AG09309 (cell line): ENCODE measurements at regions not wholly inside any gene's neighbourhood (a gene's known extent, or its start where the extent isn't known, plus 50 kb on each side); places are given as distances from the start of the nearest gene placed in this dataset.
A peak's percentile ranks its signal among the peaks of the same experiment; 100 is the strongest.

Experiments used
- DNase-seq: peaks from one replicate; pipeline ENCODE4 v3.0.0-alpha.2; 2010; ENCODE audit warnings: low read depth
- H3K4me3 ChIP-seq: 2 replicates; pipeline ENCODE4 v1.5.1; 2011; ENCODE audit warnings: mild to moderate bottlenecking, low read depth, low read length, moderate library complexity; ENCODE audit not compliant: control insufficient read depth
- TF ChIP-seq, protein P1 (sequence below): IDR thresholded peaks from 2 replicates; pipeline ENCODE4 v1.5.1; 2011; ENCODE audit warnings: mild to moderate bottlenecking, low read depth, low read length, inconsistent platforms; ENCODE audit not compliant: insufficient read depth, control insufficient read depth; ENCODE audit errors: missing control alignments

- no peak overlapping the region for H3K4me3 ChIP-seq
- peak; percentile 21 for DNase-seq
- TF ChIP-seq, protein P1, sequence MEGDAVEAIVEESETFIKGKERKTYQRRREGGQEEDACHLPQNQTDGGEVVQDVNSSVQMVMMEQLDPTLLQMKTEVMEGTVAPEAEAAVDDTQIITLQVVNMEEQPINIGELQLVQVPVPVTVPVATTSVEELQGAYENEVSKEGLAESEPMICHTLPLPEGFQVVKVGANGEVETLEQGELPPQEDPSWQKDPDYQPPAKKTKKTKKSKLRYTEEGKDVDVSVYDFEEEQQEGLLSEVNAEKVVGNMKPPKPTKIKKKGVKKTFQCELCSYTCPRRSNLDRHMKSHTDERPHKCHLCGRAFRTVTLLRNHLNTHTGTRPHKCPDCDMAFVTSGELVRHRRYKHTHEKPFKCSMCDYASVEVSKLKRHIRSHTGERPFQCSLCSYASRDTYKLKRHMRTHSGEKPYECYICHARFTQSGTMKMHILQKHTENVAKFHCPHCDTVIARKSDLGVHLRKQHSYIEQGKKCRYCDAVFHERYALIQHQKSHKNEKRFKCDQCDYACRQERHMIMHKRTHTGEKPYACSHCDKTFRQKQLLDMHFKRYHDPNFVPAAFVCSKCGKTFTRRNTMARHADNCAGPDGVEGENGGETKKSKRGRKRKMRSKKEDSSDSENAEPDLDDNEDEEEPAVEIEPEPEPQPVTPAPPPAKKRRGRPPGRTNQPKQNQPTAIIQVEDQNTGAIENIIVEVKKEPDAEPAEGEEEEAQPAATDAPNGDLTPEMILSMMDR = peak; percentile 75
Measured at GRCh38 chr4:149264093-149264733, 551.4 kb downstream of the IQCM start.

DNA sequence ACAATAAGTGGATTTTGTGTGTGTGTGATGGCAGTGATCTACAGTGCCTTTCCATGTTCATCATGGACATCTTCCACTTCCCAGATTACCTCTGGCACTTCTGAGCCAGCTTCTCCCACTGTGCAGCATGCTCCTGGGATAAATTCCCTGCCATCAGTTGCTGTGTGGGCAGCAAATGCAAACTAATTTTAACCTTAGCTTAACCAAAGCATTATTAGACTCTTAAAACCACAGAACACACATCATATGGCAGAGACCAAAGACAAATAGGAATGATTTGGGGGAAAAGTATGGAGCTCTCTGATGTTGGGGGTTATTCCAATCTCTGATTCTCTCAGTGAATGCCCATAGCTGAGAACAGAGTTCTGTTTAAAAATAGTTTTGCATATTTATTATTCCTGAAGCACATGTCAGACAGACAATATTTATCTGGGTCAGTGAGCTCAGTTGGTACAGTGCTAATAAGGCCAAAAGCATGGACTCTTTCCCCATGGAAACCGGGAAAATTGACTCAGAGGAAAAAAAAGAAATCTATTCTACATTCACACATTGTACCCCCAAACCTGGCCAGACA, 567.4 kb downstream of the IQCM start:
- no peak for DNase-seq
- H3K4me3 ChIP-seq = no peak overlapping the region
- TF ChIP-seq, protein P1 = no peak

DNA sequence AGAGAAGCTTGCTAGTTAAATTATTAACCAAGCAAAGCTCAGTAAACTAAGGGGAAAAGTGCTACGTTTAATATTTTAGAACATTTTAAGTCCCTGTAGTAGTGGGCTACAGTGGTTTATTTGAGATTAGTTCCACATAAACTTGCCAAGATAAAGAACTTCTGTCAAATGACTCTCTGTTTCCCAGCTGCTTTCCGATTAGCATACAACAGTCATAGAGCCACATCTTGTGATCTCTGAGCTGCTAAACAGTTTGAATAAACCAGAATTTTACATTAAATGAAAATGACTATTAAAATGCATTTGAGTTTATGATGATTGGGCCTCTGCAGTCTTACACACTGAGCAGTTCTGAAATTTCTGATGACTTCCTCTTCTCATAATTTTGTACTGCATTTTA, 568.5 kb downstream of the IQCM start:
- no peak for DNase-seq
- H3K4me3 ChIP-seq = no peak overlapping the region
- TF ChIP-seq, protein P1 = no peak

- TF ChIP-seq, protein P1 = no peak
- no peak for DNase-seq
Measured at GRCh38 chr4:149245333-149245732, 570.3 kb downstream of the IQCM start.

GRCh38 chr4:149238097-149238496, 577.5 kb downstream of the IQCM start:
- H3K4me3 ChIP-seq = no peak overlapping the region
- TF ChIP-seq, protein P1 = no peak
- DNase-seq = no peak

More at GRCh38 chr4:149245333-149245732, 570.3 kb downstream of the IQCM start:
- H3K4me3 ChIP-seq = no peak overlapping the region

DNA sequence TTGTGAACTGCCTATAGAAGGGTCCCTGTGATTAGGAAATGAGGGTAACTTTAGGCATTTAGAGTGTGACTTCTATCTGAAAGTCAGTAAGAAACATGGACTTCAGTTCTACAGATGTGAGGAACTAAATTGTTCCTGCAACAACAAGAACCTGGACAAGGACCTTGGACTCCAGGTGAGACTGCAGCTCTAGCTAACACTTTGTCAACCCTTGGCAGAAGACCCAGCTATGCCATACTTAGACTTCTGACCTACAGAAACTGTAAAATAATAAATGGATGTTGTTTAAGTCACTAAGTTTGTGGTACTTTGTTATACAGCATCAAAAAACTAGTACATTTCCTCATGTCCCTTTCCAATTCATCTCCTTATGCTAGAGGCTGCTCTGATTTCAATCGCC, 580.8 kb downstream of the IQCM start:
- H3K4me3 ChIP-seq = no peak overlapping the region
- TF ChIP-seq, protein P1 = no peak
- no peak for DNase-seq
